ENCODE measurements at regions not wholly inside any gene's neighbourhood (a gene's known extent, or its start where the extent isn't known, plus 50 kb on each side); places are given as distances from the start of the nearest gene placed in this dataset.

DNA sequence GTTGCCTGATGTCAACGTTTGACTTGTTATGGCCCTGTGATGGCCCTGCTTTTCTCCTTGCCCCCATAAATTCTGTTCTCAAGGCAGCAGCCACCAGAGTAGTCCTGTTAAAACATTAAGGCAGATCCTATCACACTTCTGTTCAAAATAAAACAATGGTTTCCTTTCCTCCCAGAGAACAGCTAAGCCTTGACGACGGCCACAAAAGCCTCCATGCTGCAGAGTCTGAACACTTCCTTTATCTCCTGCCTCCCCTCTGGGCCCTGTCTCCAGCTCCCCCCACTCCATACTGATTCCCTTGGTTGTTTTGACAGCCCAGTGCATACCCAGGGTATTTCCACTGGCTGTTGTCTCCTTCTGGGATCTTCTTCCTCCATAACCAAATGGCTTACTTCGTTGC, 618.1 kb downstream of the MED13L start:
- Histone ChIP-seq H3K27ac (no peak overlapping the region), H3K4me1 (no peaks in the 10 kb centered on the region), H3K36me3 (no peaks in the 10 kb centered on the region), H3K27me3 (no peaks in the 10 kb centered on the region), H3K9me3 (no peaks in the 10 kb centered on the region), H3K4me3 (no peak overlapping the region)
- TF ChIP-seq, protein P1, sequence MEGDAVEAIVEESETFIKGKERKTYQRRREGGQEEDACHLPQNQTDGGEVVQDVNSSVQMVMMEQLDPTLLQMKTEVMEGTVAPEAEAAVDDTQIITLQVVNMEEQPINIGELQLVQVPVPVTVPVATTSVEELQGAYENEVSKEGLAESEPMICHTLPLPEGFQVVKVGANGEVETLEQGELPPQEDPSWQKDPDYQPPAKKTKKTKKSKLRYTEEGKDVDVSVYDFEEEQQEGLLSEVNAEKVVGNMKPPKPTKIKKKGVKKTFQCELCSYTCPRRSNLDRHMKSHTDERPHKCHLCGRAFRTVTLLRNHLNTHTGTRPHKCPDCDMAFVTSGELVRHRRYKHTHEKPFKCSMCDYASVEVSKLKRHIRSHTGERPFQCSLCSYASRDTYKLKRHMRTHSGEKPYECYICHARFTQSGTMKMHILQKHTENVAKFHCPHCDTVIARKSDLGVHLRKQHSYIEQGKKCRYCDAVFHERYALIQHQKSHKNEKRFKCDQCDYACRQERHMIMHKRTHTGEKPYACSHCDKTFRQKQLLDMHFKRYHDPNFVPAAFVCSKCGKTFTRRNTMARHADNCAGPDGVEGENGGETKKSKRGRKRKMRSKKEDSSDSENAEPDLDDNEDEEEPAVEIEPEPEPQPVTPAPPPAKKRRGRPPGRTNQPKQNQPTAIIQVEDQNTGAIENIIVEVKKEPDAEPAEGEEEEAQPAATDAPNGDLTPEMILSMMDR (IDR thresholded peaks at IDR 0.05): no peak
- TF ChIP-seq POLR2A (IDR thresholded peaks at IDR 0.05): no peak
- DNase-seq: no peak

DNA sequence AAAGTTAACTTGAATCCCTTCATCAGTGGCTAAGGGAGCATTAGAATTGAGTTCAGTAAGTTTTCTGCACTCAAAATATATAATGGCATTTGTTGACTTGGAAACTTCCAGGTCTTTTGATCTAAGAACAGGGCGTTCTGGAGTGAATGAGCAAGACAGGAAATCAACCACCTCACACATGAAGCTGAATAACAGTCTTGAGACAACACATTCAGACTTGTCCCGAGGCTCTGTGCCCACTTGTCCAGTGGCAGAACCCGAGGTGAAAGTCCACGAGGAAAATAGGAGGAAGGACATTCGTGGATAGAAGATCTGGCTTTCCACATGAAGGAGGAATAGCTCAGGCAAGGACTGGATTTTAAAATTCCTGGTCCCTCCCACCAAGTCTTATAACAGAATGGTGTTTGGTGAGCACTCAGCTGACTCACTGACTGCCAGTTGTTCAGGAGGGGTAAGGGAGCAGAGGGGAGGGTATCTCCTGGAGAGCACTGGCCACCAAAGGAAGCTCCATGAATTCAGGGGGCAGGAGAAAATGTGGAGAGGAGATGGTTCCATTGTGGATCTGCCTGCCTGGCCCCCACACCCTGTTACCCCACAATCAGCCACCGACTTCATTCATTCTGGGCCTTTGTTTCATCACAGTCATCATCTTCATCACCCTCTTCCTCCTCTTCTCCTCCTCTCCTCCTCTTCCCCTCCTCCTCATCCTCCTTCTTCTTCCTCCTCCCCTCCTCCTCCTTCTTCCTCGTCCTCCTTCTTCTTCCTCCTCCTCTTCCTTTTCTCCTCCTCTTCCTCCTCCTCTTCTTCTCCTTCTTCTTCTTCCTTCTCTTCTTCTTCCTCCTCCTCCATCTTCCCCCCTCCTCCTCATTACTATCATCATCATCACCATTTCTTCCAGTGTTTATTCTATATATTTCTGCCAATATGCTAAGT, 620.1 kb downstream of the MED13L start:
- Histone ChIP-seq H3K4me1 (no peaks in the 10 kb centered on the region), H3K4me3 (no peak overlapping the region), H3K27ac (no peak overlapping the region), H3K9me3 (no peaks in the 10 kb centered on the region), H3K36me3 (no peaks in the 10 kb centered on the region), H3K27me3 (no peaks in the 10 kb centered on the region)
- DNase-seq: no peak
- TF ChIP-seq, protein P1 (IDR thresholded peaks at IDR 0.05): no peak
- no peak for TF ChIP-seq POLR2A (IDR thresholded peaks at IDR 0.05)

DNA sequence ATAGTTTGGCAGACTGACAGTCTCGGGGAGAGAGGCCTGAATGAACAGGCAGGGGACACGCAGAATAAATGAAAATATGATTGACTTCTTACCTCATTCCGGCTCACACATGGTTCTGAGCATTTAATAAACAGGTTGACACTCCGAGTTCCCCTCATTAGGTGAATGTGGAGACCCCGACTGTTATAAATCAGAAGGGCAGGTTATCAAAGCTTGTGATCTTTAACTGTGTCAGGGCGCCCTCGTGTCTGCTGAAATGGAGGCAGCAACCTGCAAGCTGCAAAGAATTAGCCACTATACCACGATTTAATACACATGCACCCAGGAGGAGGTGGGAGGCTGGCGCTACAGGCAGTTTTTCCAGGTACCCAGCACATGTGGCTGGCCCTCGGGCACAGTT, 627.5 kb downstream of the MED13L start:
- Histone ChIP-seq H3K27me3 (no peaks in the 10 kb centered on the region), H3K4me1 (no peaks in the 10 kb centered on the region), H3K27ac (no peak overlapping the region), H3K9me3 (no peaks in the 10 kb centered on the region), H3K36me3 (no peaks in the 10 kb centered on the region), H3K4me3 (no peak overlapping the region)
- TF ChIP-seq, protein P1 (IDR thresholded peaks at IDR 0.05): no peak
- no peak for TF ChIP-seq POLR2A (IDR thresholded peaks at IDR 0.05)
- no peak for DNase-seq

DNA sequence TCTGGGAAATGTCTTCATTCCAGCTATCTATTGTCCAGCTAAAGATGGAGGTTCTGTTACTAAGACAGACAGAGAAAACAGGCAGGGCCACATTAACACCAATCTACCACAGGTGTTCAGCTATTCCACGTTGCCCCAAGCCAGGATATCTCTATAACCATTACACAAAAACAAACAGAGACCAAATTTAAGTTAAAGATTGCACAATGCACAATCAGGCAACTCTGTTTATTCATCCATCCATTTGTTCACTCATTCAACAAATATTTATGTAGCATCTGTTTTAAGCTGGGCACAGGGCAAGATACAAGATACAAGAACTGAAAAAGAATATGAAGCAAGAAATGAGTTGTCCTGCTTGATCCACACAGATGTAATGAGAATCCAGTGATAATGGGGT, 629.0 kb downstream of the MED13L start:
- H3K9me3 ChIP-seq: no peaks in the 10 kb centered on the region
- TF ChIP-seq, protein P1 (IDR thresholded peaks at IDR 0.05): no peak
- no peak for TF ChIP-seq POLR2A (IDR thresholded peaks at IDR 0.05)
- H3K36me3 ChIP-seq: no peaks in the 10 kb centered on the region
- H3K4me1 ChIP-seq: no peaks in the 10 kb centered on the region
- no peak overlapping the region for H3K4me3 ChIP-seq
- H3K27me3 ChIP-seq: no peaks in the 10 kb centered on the region
- DNase-seq: no peak
- H3K27ac ChIP-seq: no peak overlapping the region

DNA sequence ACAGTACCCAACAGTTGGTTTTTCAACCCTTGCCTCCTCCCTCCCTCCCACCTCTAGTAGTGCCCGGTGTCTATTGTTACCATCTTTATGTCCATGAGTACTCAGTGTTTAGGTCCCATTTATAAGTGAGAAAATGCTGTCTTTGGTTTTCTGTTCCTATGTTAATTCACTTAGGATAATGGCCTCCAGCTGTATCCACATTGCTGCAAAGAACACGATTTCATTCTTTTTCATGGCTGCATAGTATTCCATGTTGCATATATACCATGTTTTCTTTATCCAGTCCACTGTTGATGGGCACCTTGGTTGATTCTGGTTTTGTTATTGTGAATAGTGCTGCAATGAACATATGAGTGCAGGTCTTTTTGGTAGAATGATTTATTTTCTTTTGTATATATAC, 631.3 kb downstream of the MED13L start:
- no peak for TF ChIP-seq POLR2A (IDR thresholded peaks at IDR 0.05)
- Histone ChIP-seq H3K36me3 (no peaks in the 10 kb centered on the region), H3K27ac (no peak overlapping the region), H3K4me1 (no peaks in the 10 kb centered on the region), H3K4me3 (no peak overlapping the region), H3K9me3 (no peaks in the 10 kb centered on the region), H3K27me3 (no peaks in the 10 kb centered on the region)
- no peak for DNase-seq

DNA sequence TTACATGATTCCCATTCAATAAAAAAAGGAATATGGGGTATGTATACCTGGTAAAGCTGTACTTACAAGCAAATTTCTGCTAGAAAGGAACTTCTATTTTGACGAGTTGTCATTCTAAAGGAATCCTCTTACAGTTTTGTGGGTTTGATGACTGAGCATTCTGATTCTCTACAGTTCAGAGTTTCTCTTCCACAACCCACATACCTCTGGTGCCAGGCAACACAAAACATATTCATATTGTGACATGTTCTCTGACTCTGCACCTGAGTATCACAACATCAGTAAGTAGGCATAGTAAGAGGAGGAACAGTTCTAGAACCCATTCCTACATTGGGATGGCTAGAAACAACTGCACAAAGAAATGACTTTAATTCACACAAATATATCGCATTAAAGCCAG, 636.6 kb downstream of the MED13L start:
- Histone ChIP-seq H3K36me3 (no peaks in the 10 kb centered on the region), H3K4me3 (no peak overlapping the region), H3K27ac (no peak overlapping the region), H3K4me1 (no peaks in the 10 kb centered on the region), H3K9me3 (no peaks in the 10 kb centered on the region), H3K27me3 (no peaks in the 10 kb centered on the region)
- TF ChIP-seq POLR2A (IDR thresholded peaks at IDR 0.05): no peak
- TF ChIP-seq, protein P1 (IDR thresholded peaks at IDR 0.05): no peak
- DNase-seq: no peak

All from Peyer's patch (tissue), 4 donors.